GM19240 (cell line): ENCODE measurements at regions not wholly inside any gene's neighbourhood (a gene's known extent, or its start where the extent isn't known, plus 50 kb on each side); places are given as distances from the start of the nearest gene placed in this dataset.

Source experiments
- DNase-seq: peaks from one replicate; pipeline ENCODE4 v3.0.0; 2011; ENCODE audit warnings: low spot score; ENCODE audit not compliant: insufficient read length

- DNase-seq = no peak
These were observed 51.5 kb downstream of the SST start for GRCh38 chr3:187618722-187619121.

GRCh38 chr3:187617213-187617612 lies 53.0 kb downstream of the SST start:
- no peak for DNase-seq

DNA sequence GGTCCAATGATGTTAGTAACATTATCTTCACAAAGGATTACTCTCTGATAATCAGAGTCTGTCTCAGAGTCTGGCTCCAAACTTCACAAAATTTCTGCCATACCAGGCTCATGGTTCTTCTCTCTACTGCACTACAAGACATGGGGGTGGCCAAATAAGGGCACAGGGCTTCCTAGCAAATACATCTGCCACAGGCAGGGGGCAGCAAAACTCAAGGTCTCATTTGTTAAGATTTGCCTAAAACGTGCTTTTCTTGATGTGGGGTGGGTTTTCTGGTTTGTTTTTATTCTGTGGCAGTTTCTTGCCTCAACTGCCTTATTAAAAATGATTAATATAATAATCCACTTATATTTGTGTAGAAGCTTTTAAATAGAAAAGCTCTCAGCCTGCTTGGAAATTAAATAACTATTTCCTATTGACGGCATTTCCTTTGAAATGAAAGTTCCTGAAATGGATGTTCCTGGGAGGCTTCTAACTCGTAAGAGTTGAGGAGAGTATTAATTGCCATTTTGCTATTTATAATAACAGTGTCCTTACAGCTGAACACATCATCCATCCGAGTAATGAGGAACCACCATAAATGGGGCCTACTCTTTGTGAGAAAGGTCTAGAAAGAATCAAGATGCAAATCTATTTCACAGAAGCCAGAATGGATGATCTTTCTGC lies 53.8 kb downstream of the SST start:
- peak; percentile 41 for DNase-seq

DNA sequence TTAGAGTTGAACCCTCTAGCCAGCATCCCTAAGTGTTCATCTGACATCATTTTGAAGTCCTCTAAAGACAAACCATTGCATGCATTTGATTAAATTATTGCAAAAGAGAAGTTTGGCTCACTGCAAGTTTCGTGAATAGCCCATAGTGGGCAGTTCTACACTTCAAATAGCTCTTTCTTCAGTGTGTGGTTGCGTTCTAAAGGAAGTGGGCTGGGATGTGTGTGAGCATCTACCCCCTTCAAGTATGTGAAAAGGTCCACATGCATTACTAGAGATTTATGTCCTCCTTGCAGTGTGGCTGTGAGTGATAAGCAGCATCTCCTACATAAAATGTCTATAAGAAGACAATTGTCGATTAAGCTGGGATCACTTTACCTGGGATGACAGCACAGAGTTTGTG lies 54.6 kb downstream of the SST start:
- no peak for DNase-seq

DNA sequence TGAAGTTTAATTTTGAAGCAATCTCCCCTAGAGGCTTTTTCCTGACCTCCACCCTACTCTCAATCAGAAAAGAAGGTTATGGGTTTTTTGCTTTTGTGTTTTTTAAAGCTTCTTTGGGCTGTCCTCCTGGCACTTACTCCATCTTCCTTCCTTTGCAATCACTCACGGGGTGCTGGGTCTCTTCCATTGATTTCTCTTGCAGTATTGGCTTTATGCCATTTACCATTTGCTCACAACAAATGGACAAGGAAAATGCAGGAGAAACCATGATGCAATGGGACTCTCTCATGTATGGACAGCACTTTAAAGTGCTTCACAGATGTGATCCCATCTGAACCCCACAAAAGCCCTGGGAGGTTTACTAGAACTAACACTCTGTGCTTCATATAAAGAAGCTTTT lies 57.5 kb downstream of the SST start:
- no peak for DNase-seq

- no peak for DNase-seq
These were observed 59.1 kb downstream of the SST start for GRCh38 chr3:187610981-187611511.

DNA sequence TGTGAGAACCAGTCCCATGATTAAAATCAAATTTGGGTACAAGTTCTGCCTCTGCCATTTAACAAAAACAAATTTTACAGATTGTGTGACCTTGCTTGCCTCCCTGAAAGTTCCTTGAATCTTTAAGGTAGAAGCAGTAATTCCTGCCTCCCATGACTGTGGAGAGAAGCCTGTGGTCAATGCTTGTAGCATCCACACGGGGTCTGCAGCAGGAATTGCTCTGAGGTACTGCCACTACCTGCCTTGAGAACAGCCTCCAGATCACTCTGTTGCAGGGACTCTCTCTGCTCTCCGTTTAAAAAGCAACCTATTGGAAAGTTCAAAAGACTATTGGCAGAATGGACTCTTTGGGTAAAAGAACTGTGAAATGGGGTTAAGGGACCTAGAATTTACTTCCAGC lies 75.9 kb downstream of the SST start:
- no peak for DNase-seq

- no peak for DNase-seq
These were observed 76.7 kb downstream of the SST start for GRCh38 chr3:187593451-187593850.

- DNase-seq = no peak
These were observed 79.2 kb downstream of the SST start for GRCh38 chr3:187590861-187591576.

DNA sequence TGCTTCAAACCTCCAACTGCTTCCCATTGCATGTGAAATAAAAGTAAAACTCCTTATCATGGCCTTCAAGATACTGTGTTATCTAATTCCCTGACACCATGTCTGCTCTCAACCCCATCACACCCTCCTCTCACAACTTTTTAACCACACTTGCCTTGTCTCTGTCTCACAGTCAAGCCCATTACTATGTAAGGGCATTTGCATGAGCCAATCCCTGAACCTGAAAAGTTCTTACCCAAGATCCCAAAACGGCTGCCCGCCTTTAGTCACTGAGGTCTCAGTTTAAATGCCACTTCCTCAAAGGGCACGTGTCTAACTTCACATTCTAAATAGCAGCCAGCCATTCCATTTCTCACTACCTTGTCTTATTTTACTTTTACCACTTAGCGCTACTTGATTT lies 83.1 kb downstream of the SST start:
- no peak for DNase-seq

- no peak for DNase-seq
These were observed 84.0 kb downstream of the SST start for GRCh38 chr3:187586226-187586625.

DNA sequence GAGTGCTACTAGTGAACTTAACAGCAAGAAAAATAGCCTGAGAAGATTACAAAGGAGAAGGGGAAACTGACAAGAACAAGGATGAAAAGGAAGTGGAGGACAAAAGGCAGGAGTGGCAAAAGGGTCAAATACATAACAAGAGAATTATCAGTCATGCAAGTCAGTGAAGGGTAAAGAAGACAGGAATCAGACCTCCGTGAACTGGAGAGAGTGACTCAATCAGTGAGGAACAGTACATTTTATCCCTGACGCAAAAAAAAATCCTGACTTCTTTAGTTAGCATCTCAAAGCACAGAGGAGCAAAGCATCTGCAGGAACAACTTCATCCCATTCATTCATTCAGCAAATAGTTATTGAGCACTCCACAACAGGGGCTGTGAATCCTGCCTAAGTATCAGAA lies 97.8 kb downstream of the SST start:
- no peak for DNase-seq

GRCh38 chr3:187571701-187572100 lies 98.5 kb downstream of the SST start:
- DNase-seq = no peak

- DNase-seq = no peak
These were observed 99.4 kb downstream of the SST start for GRCh38 chr3:187570776-187571175.

- no peak for DNase-seq
These were observed 102.0 kb downstream of the SST start for GRCh38 chr3:187568171-187568570.

DNA sequence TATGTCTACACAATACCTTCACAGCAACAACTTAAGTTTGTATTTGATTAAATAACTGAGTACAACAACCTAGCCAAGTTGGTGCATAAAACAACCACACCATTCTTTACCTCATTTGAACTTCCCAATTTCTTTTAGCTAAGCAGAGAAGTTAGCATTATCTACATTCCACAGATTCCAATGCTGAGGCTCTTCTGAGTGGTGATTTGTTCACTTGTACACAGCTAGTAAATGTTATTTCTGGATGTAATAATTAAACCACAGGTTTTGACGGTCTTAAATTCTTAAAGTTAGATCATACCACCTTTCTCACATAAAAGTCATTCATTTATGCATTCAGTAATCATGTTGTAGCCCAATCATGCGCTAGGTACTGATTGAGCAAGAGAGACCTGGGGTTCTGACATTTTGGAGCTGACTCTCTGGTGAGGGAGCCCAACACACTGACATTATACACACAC lies 102.5 kb downstream of the SST start:
- DNase-seq = no peak

DNA sequence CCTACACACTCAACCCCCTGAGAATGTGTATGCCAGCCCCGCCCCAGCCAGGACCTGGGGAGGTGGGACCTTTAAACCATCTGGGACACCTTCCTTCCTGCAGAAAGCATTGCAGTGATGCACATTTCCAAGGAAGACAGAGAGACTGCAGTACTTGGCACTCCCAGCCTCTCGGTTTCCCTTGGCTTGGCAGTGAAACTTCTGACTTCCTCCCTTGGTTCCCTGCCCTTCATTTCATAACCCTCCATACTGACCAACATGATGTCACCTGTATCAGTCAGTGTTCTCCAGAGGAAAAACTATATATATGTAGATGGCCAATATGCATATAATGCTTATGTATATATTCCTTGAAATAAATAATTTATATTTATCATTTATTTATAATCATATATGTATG lies 103.2 kb downstream of the SST start:
- no peak for DNase-seq

DNA sequence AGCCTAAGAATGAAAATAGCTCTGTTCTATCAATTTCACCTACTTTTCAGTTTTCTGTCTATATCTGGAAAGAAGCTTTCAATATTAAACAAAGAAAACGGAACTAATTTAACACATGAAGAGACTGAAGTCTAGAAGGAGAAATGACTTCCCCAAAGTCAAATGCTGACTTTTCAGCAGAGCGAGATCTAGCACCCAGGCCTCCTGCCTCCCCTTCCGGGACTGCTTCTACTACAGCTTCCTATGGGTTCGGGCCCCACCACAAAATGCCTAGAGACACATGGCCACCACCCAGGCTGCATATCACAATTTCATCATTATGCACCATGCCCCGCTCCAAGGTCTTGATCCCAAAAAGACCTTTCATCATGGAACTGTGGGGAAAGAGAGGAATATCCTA lies 104.5 kb downstream of the SST start:
- DNase-seq = no peak

DNA sequence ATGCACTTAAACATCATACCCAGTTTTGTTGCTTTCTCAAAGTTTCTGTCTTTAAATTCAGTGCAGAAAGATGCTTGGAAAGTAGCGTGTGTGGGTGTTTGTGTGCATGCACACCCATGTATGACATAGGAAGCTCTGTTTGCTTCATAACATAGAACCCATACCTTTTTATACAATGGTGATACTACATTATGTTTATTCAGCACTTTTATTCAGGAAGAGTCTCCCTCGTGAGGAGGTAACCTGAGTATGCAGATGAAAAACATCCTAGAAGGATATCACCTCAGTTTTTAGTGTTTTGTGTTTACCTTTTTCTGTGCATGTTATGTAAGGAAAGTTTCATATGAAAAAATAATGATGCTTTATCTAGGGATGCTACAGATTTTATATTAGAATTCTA lies 111.2 kb downstream of the SST start:
- DNase-seq = no peak

- DNase-seq = no peak
These were observed 118.8 kb downstream of the SST start for GRCh38 chr3:187551416-187551815.

DNA sequence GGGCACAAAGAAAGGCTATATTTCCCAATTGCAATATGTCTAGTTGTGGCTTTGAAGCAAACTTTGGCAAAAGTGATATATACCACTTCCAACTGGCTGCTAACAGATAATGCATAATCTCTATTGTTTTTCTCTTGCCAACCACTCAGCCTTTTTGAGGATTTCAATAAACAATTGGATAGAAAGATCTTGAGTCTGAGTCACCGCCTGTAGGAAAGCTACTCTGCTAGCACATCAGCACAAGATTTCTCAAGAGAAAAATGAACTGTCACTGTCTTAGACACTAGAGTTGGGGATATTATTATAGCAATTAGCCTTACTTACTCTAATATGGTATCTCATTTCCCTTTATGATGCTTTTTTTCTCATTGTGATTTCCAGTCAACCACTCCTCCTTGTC lies 119.7 kb downstream of the SST start:
- no peak for DNase-seq

DNA sequence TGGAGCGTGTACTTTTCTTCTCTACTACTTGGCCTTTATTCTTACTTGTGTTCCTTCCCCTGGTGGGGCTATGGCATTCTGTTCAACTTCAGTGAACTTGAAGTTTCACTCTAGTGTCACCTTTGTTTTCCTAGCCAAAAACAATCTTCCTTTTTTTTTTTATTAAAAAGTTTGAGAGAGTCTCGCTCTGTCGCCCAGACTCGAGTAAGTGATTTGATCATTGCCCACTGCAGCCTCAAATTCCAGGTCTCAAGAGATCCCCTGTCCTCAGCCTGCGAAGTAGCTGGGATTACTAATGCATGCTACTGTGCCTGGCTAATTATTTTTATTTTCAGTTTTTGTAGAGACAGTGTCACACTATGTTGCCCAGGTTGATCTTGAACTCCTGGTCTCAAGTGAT lies 124.8 kb downstream of the SST start:
- no peak for DNase-seq

DNA sequence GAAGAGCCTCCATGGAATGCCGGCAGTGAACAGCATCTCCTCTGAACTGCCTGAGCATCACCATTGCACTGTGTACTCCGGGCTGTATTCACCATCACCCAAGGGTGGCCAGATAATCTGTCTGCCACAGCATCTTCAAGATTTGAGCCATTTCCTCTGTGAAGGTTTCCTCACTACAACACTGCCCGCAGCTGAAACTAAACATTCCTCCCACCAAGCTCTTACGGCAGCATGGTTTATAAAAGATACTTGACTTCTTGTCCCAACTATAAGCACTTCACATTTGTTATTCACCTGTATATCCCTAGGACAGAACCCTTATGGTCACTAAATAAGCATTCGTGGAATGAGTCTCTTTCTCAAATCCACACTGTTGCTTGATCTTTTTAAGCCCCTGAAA lies 125.9 kb downstream of the SST start:
- DNase-seq = no peak
